ENCODE measurements at regions not wholly inside any gene's neighbourhood (a gene's known extent, or its start where the extent isn't known, plus 50 kb on each side); places are given as distances from the start of the nearest gene placed in this dataset.

DNA sequence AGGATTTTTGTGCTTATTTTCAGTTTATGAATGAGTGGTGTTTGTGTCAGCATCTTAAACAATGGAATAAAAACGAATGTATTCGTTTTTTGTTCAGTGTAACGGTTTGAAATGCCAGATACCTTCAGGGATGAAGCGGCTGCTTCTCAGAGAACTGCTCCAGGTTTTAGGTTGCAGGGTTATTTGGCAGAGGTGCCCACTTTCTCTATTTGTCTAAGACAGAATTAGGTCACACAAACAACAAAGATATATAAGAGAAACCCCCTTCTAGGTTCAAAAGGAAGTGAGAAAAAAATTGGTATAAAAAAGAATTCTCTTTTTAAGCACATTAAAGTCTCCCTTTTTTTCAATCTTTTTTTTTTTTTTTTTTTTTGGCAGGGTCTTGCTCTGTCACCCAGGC lies 98.9 kb downstream of the MFAP3L start:
- Histone ChIP-seq H3K27me3 (replicated peaks; ENCODE audit: control insufficient read depth, insufficient read depth, low read length) (no peaks in the 10 kb centered on the region), H3K9me3 (no peaks in the 10 kb centered on the region), H3K36me3 (ENCODE audit: control insufficient read depth, insufficient read depth, low read length) (no peaks in the 10 kb centered on the region), H3K4me1 (no peaks in the 10 kb centered on the region), H3K4me3 (ENCODE audit: low read depth, low read length) (no peak overlapping the region)
- Mint-ChIP-seq H3K9me3 (ENCODE audit: unreplicated experiment) (no peaks in the 10 kb centered on the region), H3K4me1 (ENCODE audit: low read depth, unreplicated experiment) (no peaks in the 10 kb centered on the region), H3K4me3 (ENCODE audit: unreplicated experiment) (no peak overlapping the region), H3K27me3 (ENCODE audit: insufficient read depth, unreplicated experiment) (peaks cover under 1% of the 10 kb centered on the region), H3K27ac (ENCODE audit: unreplicated experiment) (no peak overlapping the region), H3K36me3 (ENCODE audit: insufficient read depth, unreplicated experiment) (no peaks in the 10 kb centered on the region)
- BruUV-seq (replicated peaks) = no TSS peak
- POLR2A ChIA-PET = no interaction called here
- CTCF ChIA-PET = no interaction called here
- TF ChIP-seq, protein P1, sequence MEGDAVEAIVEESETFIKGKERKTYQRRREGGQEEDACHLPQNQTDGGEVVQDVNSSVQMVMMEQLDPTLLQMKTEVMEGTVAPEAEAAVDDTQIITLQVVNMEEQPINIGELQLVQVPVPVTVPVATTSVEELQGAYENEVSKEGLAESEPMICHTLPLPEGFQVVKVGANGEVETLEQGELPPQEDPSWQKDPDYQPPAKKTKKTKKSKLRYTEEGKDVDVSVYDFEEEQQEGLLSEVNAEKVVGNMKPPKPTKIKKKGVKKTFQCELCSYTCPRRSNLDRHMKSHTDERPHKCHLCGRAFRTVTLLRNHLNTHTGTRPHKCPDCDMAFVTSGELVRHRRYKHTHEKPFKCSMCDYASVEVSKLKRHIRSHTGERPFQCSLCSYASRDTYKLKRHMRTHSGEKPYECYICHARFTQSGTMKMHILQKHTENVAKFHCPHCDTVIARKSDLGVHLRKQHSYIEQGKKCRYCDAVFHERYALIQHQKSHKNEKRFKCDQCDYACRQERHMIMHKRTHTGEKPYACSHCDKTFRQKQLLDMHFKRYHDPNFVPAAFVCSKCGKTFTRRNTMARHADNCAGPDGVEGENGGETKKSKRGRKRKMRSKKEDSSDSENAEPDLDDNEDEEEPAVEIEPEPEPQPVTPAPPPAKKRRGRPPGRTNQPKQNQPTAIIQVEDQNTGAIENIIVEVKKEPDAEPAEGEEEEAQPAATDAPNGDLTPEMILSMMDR (IDR thresholded peaks at IDR 0.05; ENCODE audit: insufficient read depth in 1 of 2, low read depth in 1 of 2, low read length in 1 of 2, severe bottlenecking in 1 of 2, unreplicated experiment in 1 of 2) = no peak
- no peak for DNase-seq
- intact Hi-C loops (cut with micrococcal nuclease; ENCODE audit: unreplicated experiment) = no loop called here

DNA sequence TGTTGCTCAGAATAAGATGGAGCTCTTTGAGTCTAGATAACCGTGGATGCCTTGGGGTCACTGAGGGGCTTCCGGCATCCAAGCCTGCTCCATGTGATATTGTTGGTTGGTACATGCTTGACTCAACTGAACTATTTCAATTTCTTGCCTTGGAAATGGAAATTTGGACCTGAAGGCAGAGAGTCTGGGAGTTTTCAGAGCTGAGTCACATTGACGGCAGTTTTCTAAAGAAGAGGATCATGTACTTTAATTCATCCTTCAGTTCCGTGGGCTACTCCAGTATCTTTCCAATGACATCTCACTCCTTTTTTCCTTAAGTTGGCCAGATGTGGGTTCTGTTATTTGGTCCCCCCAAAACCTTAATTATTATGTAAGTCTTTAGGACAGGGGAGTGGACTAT lies 100.5 kb downstream of the MFAP3L start:
- no peak for DNase-seq
- H3K27ac Mint-ChIP-seq (ENCODE audit: unreplicated experiment) = no peak overlapping the region
- no peaks in the 10 kb centered on the region; the same call in 1 of the 2 replicates for H3K27me3 ChIP-seq (replicated peaks; ENCODE audit: control insufficient read depth, insufficient read depth, low read length)
- ChIA-PET POLR2A (no interaction called here), CTCF (no interaction called here)
- no peaks in the 10 kb centered on the region for H3K4me1 ChIP-seq
- H3K9me3 Mint-ChIP-seq (ENCODE audit: unreplicated experiment) = no peaks in the 10 kb centered on the region
- intact Hi-C loops (cut with micrococcal nuclease; ENCODE audit: unreplicated experiment) = no loop called here
- H3K4me3 ChIP-seq (ENCODE audit: low read depth, low read length) = no peak overlapping the region
- H3K9me3 ChIP-seq = no peaks in the 10 kb centered on the region
- TF ChIP-seq, protein P1 (IDR thresholded peaks at IDR 0.05; ENCODE audit: insufficient read depth in 1 of 2, low read depth in 1 of 2, low read length in 1 of 2, severe bottlenecking in 1 of 2, unreplicated experiment in 1 of 2) = no peak
- BruUV-seq (replicated peaks) = no TSS peak
- H3K36me3 Mint-ChIP-seq (ENCODE audit: insufficient read depth, unreplicated experiment) = no peaks in the 10 kb centered on the region
- no peaks in the 10 kb centered on the region for H3K4me1 Mint-ChIP-seq (ENCODE audit: low read depth, unreplicated experiment)
- H3K36me3 ChIP-seq (ENCODE audit: control insufficient read depth, insufficient read depth, low read length) = no peaks in the 10 kb centered on the region
- H3K27me3 Mint-ChIP-seq (ENCODE audit: insufficient read depth, unreplicated experiment) = peaks cover 2% of the 10 kb centered on the region
- H3K4me3 Mint-ChIP-seq (ENCODE audit: unreplicated experiment) = no peak overlapping the region

GRCh38 chr4:169922632-169923276 lies 103.4 kb downstream of the MFAP3L start:
- Histone ChIP-seq H3K4me1 (no peaks in the 10 kb centered on the region), H3K4me3 (ENCODE audit: low read depth, low read length) (no peak overlapping the region), H3K36me3 (ENCODE audit: control insufficient read depth, insufficient read depth, low read length) (no peaks in the 10 kb centered on the region), H3K27me3 (replicated peaks; ENCODE audit: control insufficient read depth, insufficient read depth, low read length) (no peaks in the 10 kb centered on the region; the same call in 1 of the 2 replicates), H3K9me3 (no peaks in the 10 kb centered on the region)
- ChIA-PET CTCF (no interaction called here), POLR2A (no interaction called here)
- Mint-ChIP-seq H3K4me1 (ENCODE audit: low read depth, unreplicated experiment) (no peaks in the 10 kb centered on the region), H3K27ac (ENCODE audit: unreplicated experiment) (no peak overlapping the region), H3K9me3 (ENCODE audit: unreplicated experiment) (no peaks in the 10 kb centered on the region), H3K27me3 (ENCODE audit: insufficient read depth, unreplicated experiment) (peaks cover 2% of the 10 kb centered on the region), H3K4me3 (ENCODE audit: unreplicated experiment) (no peak overlapping the region), H3K36me3 (ENCODE audit: insufficient read depth, unreplicated experiment) (no peaks in the 10 kb centered on the region)
- TF ChIP-seq, protein P1 (IDR thresholded peaks at IDR 0.05; ENCODE audit: insufficient read depth in 1 of 2, low read depth in 1 of 2, low read length in 1 of 2, severe bottlenecking in 1 of 2, unreplicated experiment in 1 of 2) = no peak
- no TSS peak for BruUV-seq (replicated peaks)
- DNase-seq = no peak
- intact Hi-C loops (cut with micrococcal nuclease; ENCODE audit: unreplicated experiment) = no loop called here

All from Caco-2 (cell line).